IPS-18a (cell line): ENCODE measurements at regions not wholly inside any gene's neighbourhood (a gene's known extent, or its start where the extent isn't known, plus 50 kb on each side); places are given as distances from the start of the nearest gene placed in this dataset.
"Not testable (repeated sequence)": the region's sequence is repeated elsewhere in the genome, so short reads cannot be mapped to it uniquely, and the experiment has no call there.

Experiments used
- H3K27ac ChIP-seq: one replicate; pipeline ENCODE4 v1.5.1; 2013; ENCODE audit warnings: low read length
- H3K27me3 ChIP-seq: one replicate; pipeline ENCODE4 v1.6.1; 2013; ENCODE audit warnings: mild to moderate bottlenecking, low read length; ENCODE audit not compliant: control insufficient read depth, insufficient read depth
- H3K36me3 ChIP-seq: one replicate; pipeline ENCODE4 v1.6.1; 2013; ENCODE audit warnings: low read depth, low read length; ENCODE audit not compliant: control insufficient read depth
- H3K4me1 ChIP-seq: one replicate; pipeline ENCODE4 v1.6.1; 2013; ENCODE audit warnings: low read depth, low read length; ENCODE audit not compliant: control insufficient read depth
- H3K4me3 ChIP-seq: one replicate; pipeline ENCODE4 v1.5.1; 2013; ENCODE audit warnings: low read length
- H3K9ac ChIP-seq: one replicate; pipeline ENCODE4 v1.6.1; 2013; ENCODE audit warnings: mild to moderate bottlenecking, low read length, moderate library complexity
- H3K9me3 ChIP-seq: one replicate; pipeline ENCODE4 v1.6.1; 2013; ENCODE audit warnings: low read depth, low read length; ENCODE audit not compliant: control insufficient read depth

DNA sequence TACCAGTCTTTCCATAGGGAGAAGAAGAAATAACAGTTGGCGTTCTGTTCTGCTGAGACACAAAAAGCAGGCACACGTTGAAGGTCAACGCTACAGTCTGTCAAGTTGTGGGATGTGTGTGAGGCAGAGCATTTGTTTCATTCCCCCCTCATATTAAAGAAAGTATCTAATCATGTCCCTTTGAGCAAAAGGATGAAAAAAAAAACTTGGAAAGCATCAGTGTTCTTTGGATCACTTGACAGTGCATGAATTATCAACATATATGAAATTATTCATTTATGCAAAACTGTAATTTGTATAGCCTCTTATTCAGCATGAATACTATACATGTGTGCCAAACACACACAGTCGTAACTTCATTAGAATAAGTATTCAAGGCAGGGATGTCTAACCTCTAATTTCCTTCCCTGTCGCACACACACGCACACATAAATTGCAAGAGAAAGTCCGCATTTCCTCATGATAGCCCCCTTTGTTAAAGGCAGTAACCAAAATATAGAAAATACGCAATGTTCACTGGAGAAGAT lies 228.6 kb downstream of the RND3 start:
- Histone ChIP-seq H3K4me1 (no peaks in the 10 kb centered on the region), H3K9ac (no peak overlapping the region), H3K27me3 (no peaks in the 10 kb centered on the region), H3K27ac (no peak overlapping the region), H3K9me3 (no peaks in the 10 kb centered on the region), H3K4me3 (no peak overlapping the region), H3K36me3 (no peaks in the 10 kb centered on the region)

DNA sequence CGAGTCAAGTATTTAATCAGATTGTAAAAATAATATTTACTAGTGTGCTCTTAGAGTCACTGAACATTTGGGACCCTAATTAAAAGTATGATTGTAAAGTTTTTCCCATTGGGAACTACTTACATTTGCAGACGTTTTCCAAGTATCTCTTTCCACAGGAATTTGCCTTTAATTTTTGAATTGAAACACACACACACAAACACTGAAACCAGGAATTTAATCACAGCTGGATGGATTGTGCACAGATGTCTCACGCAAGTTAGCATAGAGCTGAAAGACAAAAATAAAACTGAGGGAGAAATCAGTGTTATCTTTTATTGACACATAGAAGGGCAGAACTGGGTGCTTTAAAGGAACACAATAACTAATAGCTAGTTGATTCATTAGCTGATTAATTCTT lies 230.7 kb downstream of the RND3 start:
- Histone ChIP-seq H3K27ac (no peak overlapping the region), H3K4me1 (no peaks in the 10 kb centered on the region), H3K36me3 (no peaks in the 10 kb centered on the region), H3K27me3 (no peaks in the 10 kb centered on the region), H3K9me3 (no peaks in the 10 kb centered on the region), H3K4me3 (no peak overlapping the region), H3K9ac (no peak overlapping the region)

DNA sequence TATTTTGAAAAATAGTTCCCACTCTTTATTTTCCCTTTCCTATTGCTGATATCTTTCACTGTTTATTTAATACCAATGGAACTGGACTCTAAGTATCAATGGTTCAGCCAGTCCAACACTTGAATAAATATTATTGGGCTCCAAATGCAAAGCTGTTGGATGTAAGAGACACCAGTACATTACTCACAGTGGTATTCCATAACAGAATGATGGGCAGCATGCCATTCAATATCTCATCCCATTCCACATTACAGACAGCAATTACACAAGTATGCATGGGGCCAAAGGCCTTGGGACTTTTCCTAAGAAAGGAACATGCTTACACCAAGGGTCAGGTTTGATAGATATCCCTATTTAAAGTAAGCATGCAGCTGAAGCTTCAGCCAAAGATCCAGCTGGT lies 231.9 kb downstream of the RND3 start:
- Histone ChIP-seq H3K27ac (no peak overlapping the region), H3K36me3 (no peaks in the 10 kb centered on the region), H3K9me3 (no peaks in the 10 kb centered on the region), H3K27me3 (no peaks in the 10 kb centered on the region), H3K9ac (no peak overlapping the region), H3K4me1 (no peaks in the 10 kb centered on the region), H3K4me3 (no peak overlapping the region)

DNA sequence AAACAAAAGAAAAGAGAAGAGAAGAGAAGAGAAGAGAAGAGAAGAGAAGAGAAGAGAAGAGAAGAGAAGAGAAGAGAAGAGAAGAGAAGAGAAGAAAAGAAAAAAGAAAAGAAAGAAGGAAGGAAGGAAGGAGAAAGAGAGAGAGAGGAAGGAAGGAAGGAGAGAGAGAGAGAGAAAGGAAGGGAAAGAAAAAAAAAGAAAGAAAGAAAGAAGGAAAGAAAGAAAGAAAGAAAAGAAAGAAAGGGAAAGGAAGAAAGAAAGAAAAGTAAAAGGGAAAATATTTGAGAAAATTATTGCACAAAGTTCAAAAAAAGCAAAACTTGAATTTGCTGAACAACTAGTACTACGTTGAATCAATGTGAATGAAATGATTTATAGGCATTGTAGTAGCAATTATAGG lies 237.7 kb downstream of the RND3 start:
- H3K4me1 ChIP-seq, H3K27ac ChIP-seq, H3K36me3 ChIP-seq, H3K4me3 ChIP-seq, H3K9ac ChIP-seq, H3K27me3 ChIP-seq, H3K9me3 ChIP-seq: not testable (repeated sequence)

DNA sequence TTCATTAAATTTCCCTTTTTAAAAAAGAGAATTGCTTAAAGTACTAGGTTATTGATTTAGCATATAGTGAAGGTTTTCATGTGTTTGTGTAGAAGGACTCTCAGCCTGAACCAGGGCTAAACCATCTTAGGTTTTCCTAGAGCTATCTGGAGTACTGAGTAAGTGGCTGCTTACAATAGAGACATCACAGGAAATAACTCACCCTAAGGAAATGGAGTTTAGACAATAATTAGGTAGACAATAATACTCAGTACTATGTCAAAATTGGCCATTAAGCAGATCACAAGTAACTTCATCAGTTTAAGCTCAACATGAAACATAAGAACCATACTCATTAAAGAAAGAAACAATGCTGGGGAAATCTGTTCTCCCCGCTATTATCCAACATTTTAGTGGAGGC lies 240.0 kb downstream of the RND3 start:
- no peak overlapping the region for H3K27ac ChIP-seq
- H3K9ac ChIP-seq: no peak overlapping the region
- no peaks in the 10 kb centered on the region for H3K9me3 ChIP-seq
- no peaks in the 10 kb centered on the region for H3K36me3 ChIP-seq
- no peaks in the 10 kb centered on the region for H3K27me3 ChIP-seq
- no peaks in the 10 kb centered on the region for H3K4me1 ChIP-seq
- H3K4me3 ChIP-seq: no peak overlapping the region

DNA sequence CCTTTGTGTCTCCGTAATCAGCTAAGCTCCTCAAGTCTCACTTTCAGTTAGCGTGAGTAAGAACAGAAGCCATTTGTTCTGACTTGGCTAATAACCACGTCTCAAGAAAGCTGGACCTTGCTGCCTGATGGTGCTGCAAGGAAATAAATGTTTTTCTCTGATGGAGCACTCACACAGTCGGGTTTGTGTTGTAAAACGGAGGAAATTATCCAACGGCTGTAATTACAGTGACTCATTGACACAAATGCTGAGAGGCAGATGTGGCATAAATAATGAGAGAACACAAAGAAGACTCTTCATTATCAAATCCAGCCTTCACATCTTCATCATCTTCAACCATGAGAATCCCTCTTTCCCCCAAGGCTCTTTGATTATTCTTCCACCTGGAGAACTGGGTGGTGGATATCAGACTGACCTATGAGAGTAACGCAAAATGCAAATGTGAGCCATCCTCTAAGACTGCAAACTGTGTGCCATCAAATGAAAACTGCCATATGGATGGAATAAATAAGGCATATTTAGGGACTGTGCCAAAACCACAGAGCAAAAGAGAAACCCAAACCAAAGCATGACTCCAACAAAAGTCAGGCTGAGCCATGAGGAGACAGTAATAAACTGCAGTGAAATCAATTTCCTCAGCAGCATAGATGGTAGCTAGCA lies 252.6 kb downstream of the RND3 start:
- Histone ChIP-seq H3K4me3 (no peak overlapping the region), H3K4me1 (no peaks in the 10 kb centered on the region), H3K9me3 (no peaks in the 10 kb centered on the region), H3K27ac (no peak overlapping the region), H3K27me3 (no peaks in the 10 kb centered on the region), H3K9ac (no peak overlapping the region), H3K36me3 (no peaks in the 10 kb centered on the region)

DNA sequence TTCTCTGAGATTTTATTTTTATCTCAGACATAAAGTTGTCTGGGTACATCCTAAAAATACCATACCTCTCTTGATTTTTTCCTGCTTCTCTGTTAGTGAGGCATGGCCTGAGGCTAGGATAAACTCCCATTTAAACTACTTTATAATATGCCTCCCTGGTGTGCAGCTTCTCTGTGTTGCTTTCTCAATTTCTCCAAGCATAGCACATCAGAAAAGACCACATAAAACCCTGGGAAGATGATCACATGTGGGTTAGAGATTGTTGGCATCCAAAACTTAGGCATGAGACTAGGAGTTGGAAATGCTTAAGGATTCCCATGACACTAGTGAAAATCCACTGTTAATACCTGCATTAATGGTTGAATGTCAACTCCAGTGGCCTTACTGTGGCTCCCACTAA lies 254.6 kb downstream of the RND3 start:
- Histone ChIP-seq H3K4me1 (no peaks in the 10 kb centered on the region), H3K36me3 (no peaks in the 10 kb centered on the region), H3K9me3 (no peaks in the 10 kb centered on the region), H3K27ac (no peak overlapping the region), H3K4me3 (no peak overlapping the region), H3K27me3 (no peaks in the 10 kb centered on the region), H3K9ac (no peak overlapping the region)

DNA sequence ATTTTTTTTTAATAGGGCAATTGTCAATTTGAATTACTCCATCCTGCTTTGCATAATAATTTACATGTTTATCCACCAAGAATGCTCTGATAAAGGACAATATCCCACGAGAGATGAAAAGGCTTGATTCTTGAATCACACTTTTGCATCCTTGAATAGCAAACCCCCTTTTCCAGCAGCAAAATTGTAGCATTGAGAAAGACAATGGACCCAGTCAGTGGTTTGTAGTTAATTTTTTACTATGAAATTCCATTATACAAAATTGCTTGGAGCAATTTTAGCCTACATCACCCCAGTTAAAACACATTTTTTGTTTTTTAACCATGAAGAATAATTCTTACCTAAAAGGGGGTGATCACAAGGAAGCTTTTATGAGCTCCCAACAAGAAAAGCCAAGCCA lies 255.1 kb downstream of the RND3 start:
- Histone ChIP-seq H3K9me3 (no peaks in the 10 kb centered on the region), H3K36me3 (no peaks in the 10 kb centered on the region), H3K4me3 (no peak overlapping the region), H3K27me3 (no peaks in the 10 kb centered on the region), H3K4me1 (no peaks in the 10 kb centered on the region), H3K27ac (no peak overlapping the region), H3K9ac (no peak overlapping the region)

DNA sequence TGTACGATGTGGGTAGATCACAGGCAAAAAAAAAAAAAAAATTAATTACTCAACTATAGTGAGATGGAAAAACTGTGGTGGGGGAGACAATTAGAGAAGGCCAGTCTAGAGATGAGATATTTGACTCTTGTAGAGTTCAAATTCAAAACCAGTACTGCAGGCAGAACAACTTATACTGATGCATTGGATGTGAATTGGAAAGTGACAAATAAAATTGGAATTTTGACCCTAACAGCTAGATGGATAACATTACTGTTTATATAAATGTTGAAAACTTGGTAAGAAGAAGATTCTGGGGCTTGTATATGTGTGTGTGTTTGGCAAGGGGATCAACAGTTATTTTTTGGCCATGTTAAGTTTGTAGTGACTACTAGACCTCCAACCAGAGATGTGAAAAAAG lies 256.9 kb downstream of the RND3 start:
- H3K27ac ChIP-seq: no peak overlapping the region
- no peak overlapping the region for H3K9ac ChIP-seq
- no peaks in the 10 kb centered on the region for H3K4me1 ChIP-seq
- no peaks in the 10 kb centered on the region for H3K9me3 ChIP-seq
- H3K4me3 ChIP-seq: no peak overlapping the region
- H3K27me3 ChIP-seq: no peaks in the 10 kb centered on the region
- H3K36me3 ChIP-seq: no peaks in the 10 kb centered on the region

DNA sequence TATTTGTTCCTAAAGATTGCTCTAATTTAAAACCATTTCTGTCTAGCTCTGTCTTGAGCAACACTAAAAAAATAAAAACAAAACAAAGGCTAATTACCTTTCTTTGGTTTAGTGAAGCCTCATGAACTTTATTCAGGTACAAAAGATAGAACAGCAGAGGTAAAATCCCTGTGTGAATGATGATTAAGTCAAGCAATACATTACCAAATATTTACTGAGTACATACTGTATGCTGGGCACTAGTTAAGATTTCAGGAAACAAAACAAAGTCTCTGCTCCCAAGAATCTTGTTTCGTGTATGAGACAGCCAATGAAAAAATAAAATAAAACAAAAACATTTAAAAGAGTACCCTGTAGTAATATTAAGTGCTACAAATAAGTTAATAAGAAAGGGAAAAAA lies 257.5 kb downstream of the RND3 start:
- Histone ChIP-seq H3K4me3 (no peak overlapping the region), H3K9ac (no peak overlapping the region), H3K36me3 (no peaks in the 10 kb centered on the region), H3K27ac (no peak overlapping the region), H3K27me3 (no peaks in the 10 kb centered on the region), H3K4me1 (no peaks in the 10 kb centered on the region), H3K9me3 (no peaks in the 10 kb centered on the region)

DNA sequence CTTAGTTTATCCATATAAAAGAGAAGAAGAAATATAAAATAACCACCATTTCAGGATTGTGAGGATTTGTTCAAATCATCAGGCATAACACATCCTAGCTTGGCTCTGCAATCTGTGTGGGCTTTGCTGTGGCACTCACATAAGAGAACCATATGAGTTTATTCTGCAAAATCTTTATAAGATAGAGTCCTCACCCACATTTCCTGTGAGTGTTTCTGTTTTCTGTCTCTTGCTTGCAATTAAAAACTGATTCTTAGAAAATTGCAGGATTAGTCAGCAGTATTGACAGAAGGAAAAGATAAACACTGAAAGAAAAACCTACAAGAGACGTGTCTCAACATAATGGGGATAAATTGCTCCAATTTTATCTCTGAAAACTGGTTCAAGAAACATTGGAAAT lies 258.5 kb downstream of the RND3 start:
- H3K27ac ChIP-seq: no peak overlapping the region
- no peaks in the 10 kb centered on the region for H3K4me1 ChIP-seq
- H3K36me3 ChIP-seq: no peaks in the 10 kb centered on the region
- H3K9ac ChIP-seq: no peak overlapping the region
- H3K4me3 ChIP-seq: no peak overlapping the region
- H3K27me3 ChIP-seq: no peaks in the 10 kb centered on the region
- no peaks in the 10 kb centered on the region for H3K9me3 ChIP-seq

DNA sequence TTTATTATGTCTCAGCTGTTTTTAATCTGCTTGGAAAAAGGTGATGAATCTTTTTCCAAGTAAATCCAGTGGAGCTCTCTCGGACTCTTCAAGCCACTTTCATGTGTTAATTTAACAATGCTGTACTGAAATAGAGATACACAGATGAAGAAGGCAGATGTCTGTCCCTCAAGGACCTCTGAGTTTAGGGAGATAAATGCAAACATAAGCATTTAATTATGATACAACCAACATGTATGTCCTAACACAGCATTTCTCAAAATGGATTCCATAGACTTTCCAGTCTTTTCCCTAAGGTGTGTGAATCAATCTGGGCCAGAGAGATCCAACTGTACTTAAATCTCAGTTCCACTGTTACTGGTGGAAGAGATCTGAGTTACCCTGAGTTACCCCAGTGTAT lies 262.4 kb downstream of the RND3 start:
- no peaks in the 10 kb centered on the region for H3K36me3 ChIP-seq
- no peak overlapping the region for H3K4me3 ChIP-seq
- no peak overlapping the region for H3K9ac ChIP-seq
- H3K27ac ChIP-seq: no peak overlapping the region
- no peaks in the 10 kb centered on the region for H3K9me3 ChIP-seq
- no peaks in the 10 kb centered on the region for H3K27me3 ChIP-seq
- H3K4me1 ChIP-seq: no peaks in the 10 kb centered on the region
